ENCODE measurements at regions not wholly inside any gene's neighbourhood (a gene's known extent, or its start where the extent isn't known, plus 50 kb on each side); places are given as distances from the start of the nearest gene placed in this dataset.

DNA sequence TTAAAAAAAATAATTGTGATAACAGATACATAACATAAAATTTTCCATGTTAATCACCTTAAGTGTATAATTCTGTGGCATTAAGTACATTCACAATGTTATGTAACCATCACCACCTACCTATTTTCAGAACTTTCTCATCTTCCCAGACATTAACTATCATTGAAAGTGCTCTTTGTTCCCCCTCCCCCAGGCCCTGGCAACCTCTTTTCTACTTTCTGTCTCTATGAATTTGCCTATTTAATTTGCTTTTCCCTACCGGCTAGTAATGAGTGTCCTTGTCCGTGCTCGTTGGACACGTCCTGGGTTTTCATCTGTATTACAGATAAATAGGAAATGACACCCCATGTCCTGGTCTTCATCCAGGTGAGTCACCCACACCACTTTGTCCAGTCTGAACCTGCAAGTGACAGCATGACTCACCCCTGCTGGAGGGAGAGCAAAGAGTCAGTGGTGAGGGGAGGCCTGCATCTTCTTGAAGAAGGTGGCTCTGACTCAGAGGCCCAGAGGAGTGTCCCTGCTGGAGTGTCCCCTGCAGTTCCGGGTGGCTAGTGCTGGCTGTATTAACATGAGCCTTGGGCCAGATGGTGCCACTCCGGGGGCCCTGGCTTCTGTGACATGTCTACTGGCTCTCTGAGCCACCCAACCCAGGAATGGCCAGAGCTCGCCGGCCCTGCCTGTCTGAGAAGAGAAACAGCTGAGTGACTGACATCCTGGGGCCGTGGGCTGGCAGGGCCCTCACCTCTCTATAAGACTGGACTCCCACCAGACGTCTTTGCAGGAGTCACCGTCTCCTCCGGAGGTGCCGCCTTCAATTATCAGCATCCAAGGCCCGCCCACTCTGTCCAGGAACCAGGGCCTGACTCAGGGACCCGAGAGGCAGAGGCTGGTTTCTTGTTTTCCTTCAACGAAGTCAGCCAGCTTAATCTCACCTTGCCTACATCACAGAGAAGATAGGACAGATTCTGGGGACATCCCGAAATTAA is 503.2 kb upstream of the MKI67 start:
- no peak for DNase-seq

DNA sequence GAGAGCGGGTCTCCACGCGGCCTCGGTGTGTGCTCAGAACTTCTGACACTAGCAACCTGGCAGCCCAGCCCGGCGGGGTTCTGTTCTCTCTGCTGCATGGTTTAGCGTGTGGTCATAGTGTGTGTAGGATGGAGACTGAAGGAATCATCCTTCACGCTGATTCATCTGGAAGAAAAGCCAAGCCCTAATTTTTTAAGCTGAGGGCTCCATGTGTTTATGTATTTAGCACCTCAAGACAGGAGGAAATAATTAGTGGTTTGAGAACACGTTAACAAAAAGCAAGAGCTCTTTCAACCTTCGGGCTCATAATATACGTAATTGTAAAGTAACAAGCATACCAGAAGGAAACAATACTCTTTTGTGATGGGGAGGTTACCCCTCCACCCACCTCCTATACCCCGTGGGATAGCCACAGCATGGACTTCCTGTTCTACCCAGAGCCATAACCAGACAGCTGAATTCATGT is 504.6 kb upstream of the MKI67 start:
- DNase-seq = no peak

DNA sequence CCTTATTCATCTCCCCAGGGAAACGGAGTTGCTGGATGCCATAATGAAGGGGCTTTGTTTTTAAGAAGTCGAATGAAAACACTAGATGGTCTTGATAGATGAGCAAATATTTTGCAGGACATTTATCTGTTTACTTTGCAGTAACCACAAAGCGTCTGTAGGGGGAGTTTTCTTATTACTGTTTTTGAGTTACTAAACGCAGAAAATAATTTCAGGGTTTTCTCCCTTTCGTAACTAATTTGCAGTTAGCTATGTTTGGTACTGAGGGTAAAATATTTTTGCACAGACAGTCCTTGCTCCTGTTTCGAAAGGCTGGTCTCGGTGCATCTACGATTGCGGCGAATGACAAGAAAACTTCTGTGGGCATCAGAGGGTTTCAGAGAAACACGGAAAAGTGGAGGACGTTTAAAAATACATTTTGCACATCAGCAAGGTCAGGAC is 505.6 kb upstream of the MKI67 start:
- no peak for DNase-seq

DNA sequence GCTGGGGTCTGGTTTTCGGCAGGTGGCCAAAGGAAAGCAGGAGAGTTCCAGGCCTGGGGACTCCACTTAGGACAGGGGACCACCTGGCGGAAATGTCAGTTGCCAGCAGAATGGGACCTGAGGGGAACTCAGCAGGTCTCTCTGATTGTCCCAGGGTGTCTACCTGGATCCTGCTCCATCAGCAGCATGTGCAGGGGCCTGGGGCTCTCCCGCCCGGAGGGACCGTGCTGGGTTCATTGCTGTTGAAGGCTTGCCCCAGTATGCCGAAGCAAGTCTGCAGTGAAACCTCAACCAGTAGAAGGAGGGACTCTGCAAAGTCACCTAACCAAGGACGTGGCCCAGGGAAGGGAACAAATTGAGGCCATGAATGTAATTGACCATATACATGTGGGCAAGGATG is 506.5 kb upstream of the MKI67 start:
- DNase-seq = no peak

DNA sequence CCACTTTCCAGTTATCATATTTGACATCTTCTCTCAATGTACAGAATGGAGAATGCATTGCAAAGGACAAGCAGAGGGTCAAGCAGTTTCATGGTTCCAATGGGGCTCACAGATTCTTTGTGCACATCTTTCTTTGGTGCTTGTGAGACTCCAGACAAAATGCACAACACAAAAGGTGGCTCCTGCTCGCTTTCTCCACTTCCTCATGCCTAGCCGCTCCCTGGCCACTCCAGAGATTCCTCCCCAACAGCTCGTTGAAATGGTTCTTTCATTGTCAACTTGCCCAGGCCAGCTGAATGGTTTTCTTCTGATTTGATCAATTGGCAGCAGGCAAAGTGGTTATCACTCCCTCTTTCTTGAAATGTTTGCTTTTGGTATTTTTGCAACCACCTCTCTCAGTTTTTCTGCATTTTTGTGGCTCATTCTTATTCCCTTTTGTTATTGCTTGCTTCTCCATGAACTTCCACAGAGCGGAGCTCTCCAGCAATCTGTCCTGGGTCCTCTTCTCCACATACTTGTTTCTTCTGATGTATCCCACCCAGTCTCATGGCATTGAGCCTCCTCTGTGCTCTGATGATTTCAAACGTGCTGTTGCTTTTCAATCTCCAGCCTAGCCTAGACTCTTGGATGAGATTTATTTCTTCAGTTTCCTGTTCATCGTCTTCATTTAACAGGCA is 507.8 kb upstream of the MKI67 start:
- no peak for DNase-seq

DNA sequence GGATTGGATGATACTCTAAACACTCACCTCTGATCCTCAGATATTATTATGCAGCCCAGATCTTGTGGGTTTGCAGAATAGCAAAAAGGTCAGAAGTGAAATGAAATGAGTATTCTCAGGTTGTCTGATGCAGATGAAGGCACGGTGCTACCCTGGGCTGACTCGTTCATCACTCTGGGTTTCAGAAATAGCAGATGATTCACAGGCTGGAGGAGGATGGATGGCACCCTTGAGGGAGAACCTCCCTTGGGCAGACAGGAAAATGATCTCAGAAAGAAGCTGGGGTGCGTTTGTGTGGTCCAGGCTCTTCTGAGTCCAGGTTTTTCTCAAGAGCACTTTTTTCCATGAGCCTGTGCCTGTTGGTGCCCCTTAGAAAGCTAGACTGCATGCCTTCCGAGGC is 515.8 kb upstream of the MKI67 start:
- no peak for DNase-seq

DNA sequence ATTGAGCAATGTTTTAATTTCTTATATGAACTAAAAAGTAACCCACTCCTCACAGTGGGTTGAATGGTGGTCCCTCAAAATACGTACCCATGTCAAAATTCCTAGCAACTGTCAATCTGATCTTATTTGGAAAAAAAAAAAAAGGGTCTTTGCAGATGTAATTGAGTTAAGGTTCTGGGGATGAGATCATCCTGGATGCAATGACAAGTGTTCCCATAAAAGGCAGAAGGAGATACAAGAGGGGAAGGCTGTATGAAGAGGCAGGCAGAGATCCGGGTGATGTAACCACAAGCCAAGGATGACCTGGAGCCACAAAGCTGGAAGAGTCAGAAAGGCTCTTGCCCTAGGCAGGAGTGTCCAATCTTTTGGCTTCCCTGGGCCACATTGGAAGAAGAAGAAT is 516.3 kb upstream of the MKI67 start:
- DNase-seq = no peak

DNA sequence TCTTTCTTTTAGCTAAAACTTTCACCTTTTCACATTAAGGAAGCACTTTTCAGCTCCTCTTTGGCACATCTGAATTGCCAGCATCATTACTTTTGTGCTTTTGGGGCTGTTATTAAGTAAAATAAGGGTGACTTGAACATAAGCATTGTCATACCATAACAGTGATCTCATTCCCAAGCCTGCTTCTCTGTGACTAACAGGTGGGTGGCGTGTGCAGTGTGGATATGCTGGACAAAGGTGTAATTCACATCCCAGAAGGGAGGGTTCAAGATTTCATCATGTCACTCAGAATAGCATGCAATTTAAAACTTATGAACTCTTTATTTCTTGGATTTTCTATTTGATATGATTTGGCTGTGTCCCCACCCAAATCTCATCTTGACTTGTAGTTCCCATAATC is 517.4 kb upstream of the MKI67 start:
- DNase-seq = no peak

DNA sequence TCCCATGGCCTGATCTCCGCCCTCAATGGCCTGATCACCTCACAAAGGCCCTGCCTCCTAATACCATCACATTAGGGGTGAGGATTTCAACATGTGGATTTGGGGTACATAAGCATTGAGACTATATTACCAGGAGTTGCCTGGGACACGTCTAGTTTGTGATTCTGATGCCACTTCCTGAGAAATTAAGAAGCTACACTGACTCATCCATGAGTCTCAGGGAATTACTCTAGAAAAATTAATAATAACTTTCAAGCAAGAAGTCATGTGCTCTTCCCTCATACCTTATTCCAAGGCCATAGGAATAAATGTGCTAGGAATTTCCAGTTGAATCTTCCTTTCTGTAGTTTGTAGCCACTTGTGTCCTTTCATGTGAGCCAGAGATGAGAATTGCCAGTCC is 519.3 kb upstream of the MKI67 start:
- DNase-seq = no peak

DNA sequence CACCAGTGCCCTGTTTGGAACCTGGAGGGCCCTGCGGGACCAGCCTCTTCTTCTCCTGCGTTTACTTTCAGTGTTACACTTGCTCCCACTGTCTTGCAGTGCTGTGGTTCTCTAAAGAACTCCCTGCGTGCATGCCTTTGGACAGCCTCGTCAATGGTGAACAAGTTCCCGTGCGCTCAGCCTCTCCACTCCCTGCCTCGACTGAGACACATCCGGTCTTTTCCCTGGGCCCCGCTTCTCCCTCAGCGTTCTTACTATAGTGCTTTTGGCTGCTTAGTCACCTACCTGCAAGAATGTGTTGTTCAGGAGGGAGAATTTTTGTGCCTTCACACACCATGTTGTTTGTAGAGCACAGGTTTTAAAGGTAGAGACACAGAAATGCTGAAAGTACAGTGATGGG is 520.7 kb upstream of the MKI67 start:
- no peak for DNase-seq

DNA sequence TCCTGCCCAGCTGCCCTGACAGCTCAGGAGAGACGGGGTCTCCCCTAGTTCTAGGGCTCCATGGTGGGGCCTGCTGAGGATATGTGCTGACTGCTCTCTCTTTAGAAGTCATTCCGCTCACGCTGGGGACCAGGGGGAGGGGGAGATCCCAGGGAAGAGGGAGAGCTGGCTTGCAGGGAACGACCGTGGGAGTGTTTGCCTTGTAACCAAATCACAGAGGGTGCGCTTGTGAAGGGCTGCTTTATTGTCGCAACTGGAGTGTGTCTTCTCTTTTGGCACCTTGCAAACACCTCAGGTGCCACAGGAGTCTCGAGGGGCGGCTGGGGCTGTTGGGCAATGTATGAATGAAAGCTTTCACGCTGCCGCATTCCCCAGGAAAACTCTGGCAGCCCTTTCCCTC is 531.3 kb upstream of the MKI67 start:
- DNase-seq = no peak

DNA sequence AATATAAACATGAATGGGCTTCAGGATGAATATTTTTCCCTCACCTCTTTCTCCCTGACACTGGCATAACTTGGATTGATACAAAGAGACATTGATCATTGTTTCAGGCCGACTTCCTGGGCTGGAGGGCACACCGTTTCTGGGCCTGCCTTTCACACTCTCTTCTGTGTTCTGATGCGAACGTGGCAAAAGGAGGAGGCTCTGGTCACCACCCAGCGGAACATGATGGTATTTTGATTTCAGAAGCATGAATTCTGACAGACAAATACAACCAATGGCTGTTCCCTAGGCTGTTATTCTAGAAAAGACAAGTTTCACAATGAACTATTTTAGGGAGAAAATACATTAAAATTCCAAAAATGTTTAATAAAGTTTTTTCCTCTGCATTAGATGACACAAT is 534.5 kb upstream of the MKI67 start:
- no peak for DNase-seq

DNA sequence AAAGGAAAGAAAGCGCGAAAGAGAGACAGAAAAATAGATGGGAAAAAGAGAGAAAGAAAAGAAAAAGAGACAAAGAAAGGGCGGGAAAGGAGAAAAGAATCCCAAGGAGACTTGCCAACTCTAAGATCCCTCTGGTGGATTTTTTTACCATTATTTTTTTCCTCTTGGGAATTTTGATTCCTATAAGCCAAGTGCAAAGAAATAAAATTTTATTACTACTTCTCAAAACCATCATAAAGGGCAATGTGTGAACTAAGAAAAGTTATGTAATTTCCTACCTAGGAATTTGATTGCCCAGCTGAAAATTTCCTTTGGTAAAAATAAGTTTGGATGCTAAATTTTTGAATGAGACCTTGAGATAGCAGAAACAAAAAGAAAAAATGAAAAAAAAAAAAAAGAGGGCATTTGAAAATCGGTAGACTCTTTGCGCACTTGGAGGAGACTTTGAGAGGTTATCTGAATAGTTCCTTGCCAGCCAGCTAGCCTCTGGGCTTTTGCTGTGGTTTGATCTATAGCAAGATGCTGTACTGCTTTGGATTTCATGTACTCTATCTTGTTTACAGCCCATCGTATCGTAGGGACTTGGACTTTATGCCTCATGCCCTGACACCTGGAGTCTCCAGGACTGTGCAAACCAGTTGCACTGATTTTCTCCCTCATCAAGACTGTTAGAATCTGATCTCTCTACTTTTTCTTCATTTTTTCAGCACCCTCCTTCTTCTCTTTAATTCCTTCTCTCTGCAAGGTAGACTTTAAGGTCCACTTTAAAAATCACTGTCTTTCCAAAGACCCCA is 535.4 kb upstream of the MKI67 start:
- no peak for DNase-seq

DNA sequence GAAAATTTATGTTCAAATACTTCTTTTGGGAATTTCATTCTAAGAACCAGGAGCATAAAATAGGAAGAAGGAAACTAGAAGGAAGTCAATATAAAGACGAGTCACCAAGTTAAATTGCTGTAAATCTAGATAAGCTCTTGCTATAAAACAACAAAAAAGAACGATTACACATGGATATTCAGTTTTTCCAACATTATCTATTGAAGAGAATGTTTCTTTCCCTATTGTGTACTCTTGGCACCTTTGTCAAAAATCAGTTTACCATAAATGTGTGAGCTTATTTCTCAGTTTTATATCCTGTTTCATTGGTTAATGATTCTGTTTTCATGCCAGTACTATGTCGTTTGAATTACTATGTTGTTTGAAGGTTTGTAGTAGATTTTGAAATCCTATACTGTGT is 536.3 kb upstream of the MKI67 start:
- DNase-seq = no peak

DNA sequence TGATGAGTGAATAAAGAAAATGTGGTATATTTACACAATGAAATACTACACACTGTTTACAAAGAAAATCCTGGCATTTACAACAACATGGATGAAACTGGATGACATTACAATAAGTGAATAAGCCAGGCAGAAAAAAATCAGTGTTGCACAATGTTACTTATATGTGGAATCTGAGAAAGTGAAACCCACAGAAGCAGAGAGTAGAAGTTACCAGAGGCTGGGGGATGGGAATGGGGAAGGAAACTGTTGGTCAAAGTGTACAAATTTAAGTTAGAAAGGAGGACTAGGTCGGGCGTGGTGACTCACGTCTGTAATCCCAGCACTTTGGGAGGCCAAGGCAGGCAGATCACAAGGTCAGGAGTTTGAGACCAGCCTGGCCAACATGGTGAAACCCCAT is 538.5 kb upstream of the MKI67 start:
- DNase-seq = no peak

DNA sequence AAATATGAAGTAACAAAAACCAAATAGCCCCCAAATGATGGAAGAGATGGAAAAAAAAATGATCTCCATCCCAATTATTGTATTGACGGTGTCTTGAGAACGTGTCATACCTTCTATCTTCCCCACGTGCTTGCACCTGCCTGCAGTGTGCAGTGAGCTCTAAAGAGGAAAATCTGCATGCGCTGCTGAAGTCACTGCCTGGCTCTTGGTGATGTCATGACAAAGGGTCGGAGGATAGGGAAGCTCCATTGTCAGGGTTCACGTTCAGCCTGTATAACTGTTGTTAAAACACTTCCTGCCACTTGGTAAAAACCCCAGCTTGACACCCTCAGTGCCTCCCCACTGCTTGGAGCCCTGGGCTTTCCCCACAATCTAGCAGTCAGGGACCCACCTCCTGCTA is 549.2 kb upstream of the MKI67 start:
- no peak for DNase-seq

DNA sequence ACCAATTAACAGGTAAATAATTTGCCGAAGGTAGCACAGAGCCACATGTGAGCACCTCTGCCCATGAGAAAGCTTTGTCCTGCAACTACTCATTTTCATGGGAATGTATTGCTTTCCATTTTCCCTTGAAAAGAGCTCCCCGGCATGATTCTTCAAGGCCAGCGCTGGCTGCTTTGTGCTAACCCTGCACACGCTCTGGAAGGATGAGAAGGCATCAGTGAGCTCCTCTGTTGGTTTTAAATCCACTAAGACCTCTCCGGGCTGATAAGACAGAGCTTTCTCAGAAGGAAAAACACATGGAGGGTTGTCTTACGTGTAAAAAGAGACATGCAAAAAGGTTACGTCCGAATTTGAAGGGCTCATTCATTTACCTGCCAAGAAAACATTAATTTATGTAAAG is 553.9 kb upstream of the MKI67 start:
- DNase-seq = no peak

DNA sequence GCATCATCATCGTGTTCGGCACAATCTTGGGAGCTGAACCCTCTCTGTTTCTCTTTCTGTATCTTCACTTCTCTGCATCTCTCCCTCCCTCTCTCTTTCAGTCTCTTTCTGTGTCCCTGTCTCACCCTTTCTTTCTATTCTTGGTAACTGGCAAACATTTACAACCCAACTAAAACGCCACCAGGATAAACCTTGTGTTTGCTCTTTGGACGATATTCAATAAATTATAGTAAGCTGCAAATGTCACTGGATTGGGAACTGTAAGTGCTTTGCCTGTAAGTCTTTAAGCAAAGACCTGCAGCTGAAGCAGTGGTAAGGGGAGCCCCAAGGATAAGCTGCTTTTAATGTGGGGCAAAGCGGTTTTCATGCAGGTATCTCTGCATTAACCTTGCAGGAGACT is 558.0 kb upstream of the MKI67 start:
- no peak for DNase-seq

DNA sequence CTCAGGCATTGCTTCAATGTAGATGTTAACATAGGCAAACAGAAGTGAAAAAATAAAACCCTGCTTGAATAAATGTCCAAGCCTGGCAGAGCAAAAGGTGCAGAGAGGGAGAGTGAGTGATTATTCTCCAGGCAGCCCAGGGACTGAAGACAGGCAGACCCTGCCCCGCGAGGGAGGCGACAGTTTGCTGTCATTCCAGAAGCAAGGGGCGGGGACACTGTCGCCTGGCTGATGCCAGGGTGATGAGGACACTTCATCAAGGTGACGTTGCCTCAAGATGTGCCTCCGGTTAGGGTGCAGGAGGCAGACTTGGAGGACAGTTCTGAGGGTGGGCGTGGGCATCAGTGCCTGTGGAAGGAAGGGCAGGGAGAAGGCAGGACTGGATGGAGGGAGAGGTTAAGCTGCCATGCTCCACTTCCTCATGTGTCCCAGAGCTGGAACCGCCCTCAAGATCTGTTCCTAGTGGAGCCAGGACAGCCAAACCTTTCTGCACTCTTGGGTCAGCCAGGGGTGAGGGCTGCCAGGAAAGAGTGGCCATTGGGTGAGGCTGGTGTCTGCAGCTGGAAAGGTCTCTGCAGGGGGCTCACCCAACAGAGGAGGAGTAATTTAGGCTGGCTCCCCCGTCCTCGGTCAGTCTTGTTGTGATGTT is 560.5 kb upstream of the MKI67 start:
- no peak for DNase-seq

DNA sequence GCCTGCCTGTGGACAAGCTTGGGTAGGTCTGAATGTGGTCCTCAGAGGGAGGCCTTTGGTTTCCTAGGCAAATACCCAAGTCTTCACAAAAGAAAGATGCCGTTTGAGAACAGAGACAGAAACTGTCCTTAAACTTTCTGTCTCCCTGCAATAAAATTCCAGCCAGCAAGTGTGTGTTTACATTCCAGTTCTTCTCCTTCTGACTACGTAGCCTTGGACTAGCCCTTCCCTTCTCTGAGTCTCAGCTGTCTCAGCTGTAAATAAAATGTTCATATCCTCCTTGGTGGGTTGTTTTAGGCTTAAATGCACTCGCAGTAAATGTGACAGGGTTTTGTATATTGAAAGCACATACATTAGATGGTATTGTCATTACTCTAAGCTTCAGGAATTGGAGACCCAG is 561.2 kb upstream of the MKI67 start:
- no peak for DNase-seq

DNA sequence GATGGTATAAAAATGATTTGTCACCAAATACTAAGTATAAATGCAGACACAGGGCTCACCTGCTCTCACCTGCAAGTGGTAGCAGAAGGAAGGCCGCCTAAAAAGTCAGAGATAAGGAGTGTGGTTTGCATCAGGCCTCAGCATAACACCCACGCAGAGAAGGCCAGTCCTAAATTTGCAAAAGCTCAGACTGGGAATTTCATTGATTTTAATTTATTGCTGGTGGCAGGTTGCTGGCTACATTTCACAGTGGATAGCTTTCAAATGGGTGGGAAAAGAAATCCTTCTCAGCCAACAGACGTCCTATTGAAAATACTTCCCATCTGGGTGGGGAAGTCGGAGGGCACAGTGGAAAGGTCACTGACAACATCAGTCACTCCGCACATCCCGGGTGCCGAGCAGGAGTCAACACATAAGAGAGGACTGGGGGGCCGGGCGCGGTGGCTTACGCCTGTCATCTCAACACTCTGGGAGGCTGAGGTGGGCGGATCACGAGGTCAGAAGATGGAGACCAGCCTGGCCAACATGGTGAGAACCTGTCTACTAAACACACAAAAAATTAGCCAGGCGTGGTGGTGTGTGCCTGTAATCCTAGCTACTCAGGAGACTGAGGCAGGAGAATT is 561.8 kb upstream of the MKI67 start:
- DNase-seq = no peak

DNA sequence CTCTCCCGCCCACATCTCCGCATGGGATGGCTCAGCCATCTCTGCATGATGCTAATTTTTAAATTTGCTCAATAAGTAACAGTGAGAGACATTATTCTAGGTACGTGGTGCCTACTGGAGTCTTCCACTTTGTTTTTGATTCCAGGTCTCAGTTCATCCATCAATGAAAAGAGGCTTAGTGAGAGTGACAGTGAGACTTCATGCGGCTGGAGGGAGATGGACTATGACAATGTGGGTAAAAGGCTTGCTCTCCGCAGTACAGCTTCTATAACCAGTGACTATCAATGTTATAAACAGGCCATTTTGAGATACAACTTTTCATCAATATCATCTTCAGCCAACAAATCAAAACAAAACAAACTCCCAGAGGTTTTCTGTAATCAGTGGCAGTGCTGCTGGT is 563.4 kb upstream of the MKI67 start:
- DNase-seq = no peak

All from NCI-H2227 treated with DMSO at 0.1 percent for 48 hours (cell line).